Hepatocyte (in vitro differentiated cells): ENCODE measurements at regions not wholly inside any gene's neighbourhood (a gene's known extent, or its start where the extent isn't known, plus 50 kb on each side); places are given as distances from the start of the nearest gene placed in this dataset.
A peak's percentile ranks its signal among the peaks of the same experiment; 100 is the strongest.

Experiments used
- CTCF ChIP-seq: fragments of 200-600 bp; sonication (generic); IDR thresholded peaks from 2 replicates; pipeline ENCODE4 v1.5.1; 2016; ENCODE audit warnings: antibody characterized with exemption, mild to moderate bottlenecking; ENCODE audit not compliant: poor library complexity
- EZH2phosphoT487 ChIP-seq: fragments of 200-600 bp; sonication (generic); IDR thresholded peaks from one replicate; pipeline ENCODE4 v1.6.1; 2018; ENCODE audit warnings: antibody characterized with exemption, mild to moderate bottlenecking, low read depth, moderate library complexity; ENCODE audit not compliant: unreplicated experiment, severe bottlenecking

GRCh38 chr4:18593297-18594002, 571.9 kb upstream of the LCORL start:
- TF ChIP-seq CTCF (peak; percentile 92), EZH2phosphoT487 (no peak)
